ENCODE measurements at regions not wholly inside any gene's neighbourhood (a gene's known extent, or its start where the extent isn't known, plus 50 kb on each side); places are given as distances from the start of the nearest gene placed in this dataset.

- TF ChIP-seq, protein P1, sequence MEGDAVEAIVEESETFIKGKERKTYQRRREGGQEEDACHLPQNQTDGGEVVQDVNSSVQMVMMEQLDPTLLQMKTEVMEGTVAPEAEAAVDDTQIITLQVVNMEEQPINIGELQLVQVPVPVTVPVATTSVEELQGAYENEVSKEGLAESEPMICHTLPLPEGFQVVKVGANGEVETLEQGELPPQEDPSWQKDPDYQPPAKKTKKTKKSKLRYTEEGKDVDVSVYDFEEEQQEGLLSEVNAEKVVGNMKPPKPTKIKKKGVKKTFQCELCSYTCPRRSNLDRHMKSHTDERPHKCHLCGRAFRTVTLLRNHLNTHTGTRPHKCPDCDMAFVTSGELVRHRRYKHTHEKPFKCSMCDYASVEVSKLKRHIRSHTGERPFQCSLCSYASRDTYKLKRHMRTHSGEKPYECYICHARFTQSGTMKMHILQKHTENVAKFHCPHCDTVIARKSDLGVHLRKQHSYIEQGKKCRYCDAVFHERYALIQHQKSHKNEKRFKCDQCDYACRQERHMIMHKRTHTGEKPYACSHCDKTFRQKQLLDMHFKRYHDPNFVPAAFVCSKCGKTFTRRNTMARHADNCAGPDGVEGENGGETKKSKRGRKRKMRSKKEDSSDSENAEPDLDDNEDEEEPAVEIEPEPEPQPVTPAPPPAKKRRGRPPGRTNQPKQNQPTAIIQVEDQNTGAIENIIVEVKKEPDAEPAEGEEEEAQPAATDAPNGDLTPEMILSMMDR (IDR thresholded peaks at IDR 0.05) = no peak
- no peak for TF ChIP-seq EP300 (IDR thresholded peaks at IDR 0.05)
Observed at GRCh38 chr2:19764998-19765397, 136.8 kb downstream of the TTC32 start.
